ENCODE measurements at regions not wholly inside any gene's neighbourhood (a gene's known extent, or its start where the extent isn't known, plus 50 kb on each side); places are given as distances from the start of the nearest gene placed in this dataset.
A peak's percentile ranks its signal among the peaks of the same experiment; 100 is the strongest.

GRCh38 chr1:88089961-88090360 is 594.1 kb upstream of the PKN2 start:
- Histone ChIP-seq H3K4me1 (ENCODE audit: control insufficient read depth, insufficient read depth, low read length) (no peaks in the 10 kb centered on the region), H3K9me3 (ENCODE audit: control insufficient read depth, low read length) (no peaks in the 10 kb centered on the region), H3K4me3 (ENCODE audit: low read length) (no peak overlapping the region), H3K27me3 (ENCODE audit: control insufficient read depth, insufficient read depth, low read length, poor library complexity, severe bottlenecking) (no peaks in the 10 kb centered on the region), H3K27ac (ENCODE audit: low read depth, low read length) (no peak overlapping the region), H3K36me3 (ENCODE audit: control insufficient read depth, insufficient read depth, low read length) (no peaks in the 10 kb centered on the region), H3K9ac (ENCODE audit: extremely low read depth, low read length, poor library complexity, severe bottlenecking) (no peak overlapping the region)
- DNase-seq = no peak
- H3K36me3 Mint-ChIP-seq (ENCODE audit: low read depth) = no peaks in the 10 kb centered on the region
- TF ChIP-seq, protein P1, sequence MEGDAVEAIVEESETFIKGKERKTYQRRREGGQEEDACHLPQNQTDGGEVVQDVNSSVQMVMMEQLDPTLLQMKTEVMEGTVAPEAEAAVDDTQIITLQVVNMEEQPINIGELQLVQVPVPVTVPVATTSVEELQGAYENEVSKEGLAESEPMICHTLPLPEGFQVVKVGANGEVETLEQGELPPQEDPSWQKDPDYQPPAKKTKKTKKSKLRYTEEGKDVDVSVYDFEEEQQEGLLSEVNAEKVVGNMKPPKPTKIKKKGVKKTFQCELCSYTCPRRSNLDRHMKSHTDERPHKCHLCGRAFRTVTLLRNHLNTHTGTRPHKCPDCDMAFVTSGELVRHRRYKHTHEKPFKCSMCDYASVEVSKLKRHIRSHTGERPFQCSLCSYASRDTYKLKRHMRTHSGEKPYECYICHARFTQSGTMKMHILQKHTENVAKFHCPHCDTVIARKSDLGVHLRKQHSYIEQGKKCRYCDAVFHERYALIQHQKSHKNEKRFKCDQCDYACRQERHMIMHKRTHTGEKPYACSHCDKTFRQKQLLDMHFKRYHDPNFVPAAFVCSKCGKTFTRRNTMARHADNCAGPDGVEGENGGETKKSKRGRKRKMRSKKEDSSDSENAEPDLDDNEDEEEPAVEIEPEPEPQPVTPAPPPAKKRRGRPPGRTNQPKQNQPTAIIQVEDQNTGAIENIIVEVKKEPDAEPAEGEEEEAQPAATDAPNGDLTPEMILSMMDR (conservative IDR thresholded peaks at IDR 0.05) = no peak
- no peak overlapping the region for H3K27ac Mint-ChIP-seq
- 0% methylated on average over 1 of the region's 1 CpG for WGBS, 2 experiments (ENCODE audit: insufficient coverage in 1 of 2, insufficient read length in 1 of 2)
- H3K9me3 Mint-ChIP-seq = peaks cover 17% of the 10 kb centered on the region
- no peaks in the 10 kb centered on the region for H3K27me3 Mint-ChIP-seq (ENCODE audit: insufficient read depth)
- no peak overlapping the region for H3K4me3 Mint-ChIP-seq
- peaks cover 3% of the 10 kb centered on the region for H3K4me1 Mint-ChIP-seq

GRCh38 chr1:88098881-88099280 is 585.2 kb upstream of the PKN2 start:
- Histone ChIP-seq H3K4me1 (ENCODE audit: control insufficient read depth, insufficient read depth, low read length) (no peaks in the 10 kb centered on the region), H3K36me3 (ENCODE audit: control insufficient read depth, insufficient read depth, low read length) (no peaks in the 10 kb centered on the region), H3K9ac (ENCODE audit: extremely low read depth, low read length, poor library complexity, severe bottlenecking) (no peak overlapping the region), H3K27ac (ENCODE audit: low read depth, low read length) (no peak overlapping the region), H3K27me3 (ENCODE audit: control insufficient read depth, insufficient read depth, low read length, poor library complexity, severe bottlenecking) (no peaks in the 10 kb centered on the region), H3K9me3 (ENCODE audit: control insufficient read depth, low read length) (no peaks in the 10 kb centered on the region), H3K4me3 (ENCODE audit: low read length) (no peak overlapping the region)
- Mint-ChIP-seq H3K9me3 (no peaks in the 10 kb centered on the region), H3K27ac (no peak overlapping the region), H3K4me3 (no peak overlapping the region), H3K36me3 (ENCODE audit: low read depth) (no peaks in the 10 kb centered on the region), H3K4me1 (no peaks in the 10 kb centered on the region), H3K27me3 (ENCODE audit: insufficient read depth) (no peaks in the 10 kb centered on the region)
- DNase-seq = no peak
- 87 to 100% methylated on average over 2 to 3 of the region's 3 CpGs for WGBS, 2 experiments (ENCODE audit: insufficient coverage in 1 of 2, insufficient read length in 1 of 2)
- TF ChIP-seq, protein P1 (conservative IDR thresholded peaks at IDR 0.05) = no peak

DNA sequence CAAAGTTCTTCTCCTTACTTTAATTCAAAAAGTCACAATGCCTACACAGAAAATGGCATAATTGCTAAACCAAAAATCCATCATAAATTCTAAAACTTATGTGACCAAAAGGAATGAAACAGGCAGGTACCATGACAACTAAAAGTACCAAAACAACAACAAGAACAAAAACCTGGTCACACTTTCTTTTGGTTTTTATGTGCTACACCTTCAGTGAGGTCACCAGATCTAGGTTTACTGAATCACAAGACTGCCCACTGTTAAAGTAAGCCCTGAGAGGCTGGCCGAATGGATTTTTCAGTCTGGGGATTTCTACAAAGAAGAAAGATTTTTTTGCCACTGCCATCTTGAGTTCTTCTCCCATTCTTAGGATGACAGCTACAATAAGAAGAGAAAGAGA is 583.0 kb upstream of the PKN2 start:
- Histone ChIP-seq H3K9ac (ENCODE audit: extremely low read depth, low read length, poor library complexity, severe bottlenecking) (no peak overlapping the region), H3K27ac (ENCODE audit: low read depth, low read length) (no peak overlapping the region), H3K4me1 (ENCODE audit: control insufficient read depth, insufficient read depth, low read length) (no peaks in the 10 kb centered on the region), H3K36me3 (ENCODE audit: control insufficient read depth, insufficient read depth, low read length) (no peaks in the 10 kb centered on the region), H3K4me3 (ENCODE audit: low read length) (no peak overlapping the region), H3K27me3 (ENCODE audit: control insufficient read depth, insufficient read depth, low read length, poor library complexity, severe bottlenecking) (no peaks in the 10 kb centered on the region), H3K9me3 (ENCODE audit: control insufficient read depth, low read length) (no peaks in the 10 kb centered on the region)
- Mint-ChIP-seq H3K9me3 (no peaks in the 10 kb centered on the region), H3K27me3 (ENCODE audit: insufficient read depth) (no peaks in the 10 kb centered on the region), H3K4me3 (no peak overlapping the region), H3K27ac (peak overlapping the region; percentile 1), H3K36me3 (ENCODE audit: low read depth) (no peaks in the 10 kb centered on the region), H3K4me1 (no peaks in the 10 kb centered on the region)
- no peak for DNase-seq
- WGBS, 2 experiments (ENCODE audit: insufficient coverage in 1 of 2, insufficient read length in 1 of 2) = 93 to 100% methylated on average over 1 of the region's 1 CpG
- TF ChIP-seq, protein P1 (conservative IDR thresholded peaks at IDR 0.05) = no peak
